Effector memory CD4-positive, alpha-beta T cell (primary cell): ENCODE measurements at regions not wholly inside any gene's neighbourhood (a gene's known extent, or its start where the extent isn't known, plus 50 kb on each side); places are given as distances from the start of the nearest gene placed in this dataset.

Experiments
- DNase-seq, 3 donors: peaks; one replicate each; pipeline ENCODE4 v3.0.0-alpha.2; 2020
- H3K27ac ChIP-seq: 2 replicates; pipeline ENCODE4 v1.7.0; 2013; ENCODE audit warnings: mild to moderate bottlenecking, low read length, moderate library complexity; ENCODE audit not compliant: insufficient read depth, poor library complexity, severe bottlenecking
- H3K27me3 ChIP-seq: replicated peaks from 2 replicates; pipeline ENCODE4 v1.7.0; 2013; ENCODE audit warnings: mild to moderate bottlenecking, low read length; ENCODE audit not compliant: insufficient read depth, control insufficient read depth, poor library complexity, severe bottlenecking
- H3K36me3 ChIP-seq: 2 replicates; pipeline ENCODE4 v1.7.0; 2013; ENCODE audit warnings: mild to moderate bottlenecking, low read length, moderate library complexity; ENCODE audit not compliant: control insufficient read depth, insufficient read depth
- H3K4me1 ChIP-seq: 2 replicates; pipeline ENCODE4 v1.7.0; 2013; ENCODE audit warnings: low read length, mild to moderate bottlenecking; ENCODE audit not compliant: control insufficient read depth, insufficient read depth, poor library complexity, severe bottlenecking
- H3K4me3 ChIP-seq: 2 replicates; pipeline ENCODE4 v1.7.0; 2013; ENCODE audit warnings: low read length, low read depth, mild to moderate bottlenecking; ENCODE audit not compliant: insufficient read depth, poor library complexity, severe bottlenecking
- H3K9me3 ChIP-seq: 2 replicates; pipeline ENCODE4 v1.7.0; 2013; ENCODE audit warnings: mild to moderate bottlenecking, low read length, moderate library complexity; ENCODE audit not compliant: control insufficient read depth

GRCh38 chr5:174354571-174354970 lies 309.1 kb downstream of the NSG2 start:
- H3K36me3 ChIP-seq = no peaks in the 10 kb centered on the region
- H3K9me3 ChIP-seq = no peaks in the 10 kb centered on the region
- no peak for DNase-seq
- H3K27me3 ChIP-seq = no peaks in the 10 kb centered on the region
- no peak overlapping the region for H3K4me3 ChIP-seq
- H3K27ac ChIP-seq = no peak overlapping the region
- no peaks in the 10 kb centered on the region for H3K4me1 ChIP-seq

- no peaks in the 10 kb centered on the region for H3K9me3 ChIP-seq
- no peaks in the 10 kb centered on the region for H3K4me1 ChIP-seq
- H3K36me3 ChIP-seq = no peaks in the 10 kb centered on the region
- no peak overlapping the region for H3K27ac ChIP-seq
- no peak for DNase-seq
- no peaks in the 10 kb centered on the region for H3K27me3 ChIP-seq
- no peak overlapping the region for H3K4me3 ChIP-seq
Measured at GRCh38 chr5:174355208-174355612, 309.7 kb downstream of the NSG2 start.

- DNase-seq = no peak
- no peaks in the 10 kb centered on the region for H3K4me1 ChIP-seq
- H3K36me3 ChIP-seq = no peaks in the 10 kb centered on the region
- no peaks in the 10 kb centered on the region for H3K27me3 ChIP-seq
- H3K27ac ChIP-seq = no peak overlapping the region
- no peaks in the 10 kb centered on the region for H3K9me3 ChIP-seq
- H3K4me3 ChIP-seq = no peak overlapping the region
Measured at GRCh38 chr5:174355995-174356394, 310.5 kb downstream of the NSG2 start.

- Histone ChIP-seq H3K4me1 (no peaks in the 10 kb centered on the region), H3K27me3 (no peaks in the 10 kb centered on the region), H3K36me3 (no peaks in the 10 kb centered on the region), H3K9me3 (no peaks in the 10 kb centered on the region), H3K4me3 (no peak overlapping the region), H3K27ac (no peak overlapping the region)
- DNase-seq = no peak
Measured at GRCh38 chr5:174356536-174356935, 311.0 kb downstream of the NSG2 start.

GRCh38 chr5:174358276-174358675 lies 312.8 kb downstream of the NSG2 start:
- no peak for DNase-seq
- Histone ChIP-seq H3K36me3 (no peaks in the 10 kb centered on the region), H3K4me1 (no peaks in the 10 kb centered on the region), H3K27me3 (no peaks in the 10 kb centered on the region), H3K9me3 (no peaks in the 10 kb centered on the region), H3K27ac (no peak overlapping the region), H3K4me3 (no peak overlapping the region)

- Histone ChIP-seq H3K36me3 (no peaks in the 10 kb centered on the region), H3K27me3 (no peaks in the 10 kb centered on the region), H3K4me3 (no peak overlapping the region), H3K9me3 (no peaks in the 10 kb centered on the region), H3K4me1 (no peaks in the 10 kb centered on the region), H3K27ac (no peak overlapping the region)
- no peak for DNase-seq
Measured at GRCh38 chr5:174359071-174359470, 313.6 kb downstream of the NSG2 start.

- DNase-seq = no peak
- Histone ChIP-seq H3K36me3 (no peaks in the 10 kb centered on the region), H3K4me1 (no peaks in the 10 kb centered on the region), H3K27ac (no peak overlapping the region), H3K27me3 (no peaks in the 10 kb centered on the region), H3K9me3 (no peaks in the 10 kb centered on the region), H3K4me3 (no peak overlapping the region)
Measured at GRCh38 chr5:174362514-174362913, 317.0 kb downstream of the NSG2 start.

GRCh38 chr5:174363934-174364333 lies 318.4 kb downstream of the NSG2 start:
- Histone ChIP-seq H3K36me3 (no peaks in the 10 kb centered on the region), H3K27ac (no peak overlapping the region), H3K9me3 (no peaks in the 10 kb centered on the region), H3K4me1 (no peaks in the 10 kb centered on the region), H3K4me3 (no peak overlapping the region), H3K27me3 (no peaks in the 10 kb centered on the region)
- DNase-seq = no peak

GRCh38 chr5:174364676-174365075 lies 319.2 kb downstream of the NSG2 start:
- no peaks in the 10 kb centered on the region for H3K27me3 ChIP-seq
- H3K9me3 ChIP-seq = no peaks in the 10 kb centered on the region
- no peak overlapping the region for H3K4me3 ChIP-seq
- H3K27ac ChIP-seq = no peak overlapping the region
- no peaks in the 10 kb centered on the region for H3K36me3 ChIP-seq
- DNase-seq = no peak
- H3K4me1 ChIP-seq = no peaks in the 10 kb centered on the region

GRCh38 chr5:174371600-174372094 lies 326.1 kb downstream of the NSG2 start:
- H3K27me3 ChIP-seq = no peaks in the 10 kb centered on the region
- no peak overlapping the region for H3K4me3 ChIP-seq
- H3K4me1 ChIP-seq = no peaks in the 10 kb centered on the region
- no peaks in the 10 kb centered on the region for H3K36me3 ChIP-seq
- no peaks in the 10 kb centered on the region for H3K9me3 ChIP-seq
- no peak overlapping the region for H3K27ac ChIP-seq
- DNase-seq = no peak

GRCh38 chr5:174374206-174374605 lies 328.7 kb downstream of the NSG2 start:
- Histone ChIP-seq H3K9me3 (no peaks in the 10 kb centered on the region), H3K27me3 (no peaks in the 10 kb centered on the region), H3K4me3 (no peak overlapping the region), H3K36me3 (no peaks in the 10 kb centered on the region), H3K4me1 (no peaks in the 10 kb centered on the region), H3K27ac (no peak overlapping the region)
- no peak for DNase-seq
